Suprapubic skin (tissue), 4 donors: ENCODE measurements at regions not wholly inside any gene's neighbourhood (a gene's known extent, or its start where the extent isn't known, plus 50 kb on each side); places are given as distances from the start of the nearest gene placed in this dataset.

ENCODE experiments used
- DNase-seq, 2 donors: peaks; one replicate each; pipeline ENCODE4 v3.0.0-alpha.2; 2019; ENCODE audit warnings: low spot score in 2 of 2
- H3K27ac ChIP-seq: fragments of 200-600 bp; sonication (generic); one replicate; pipeline ENCODE4 v1.5.1; 2019
- H3K27me3 ChIP-seq: fragments of 200-600 bp; sonication (generic); one replicate; pipeline ENCODE4 v1.5.1; 2019
- H3K36me3 ChIP-seq: fragments of 200-600 bp; sonication (generic); one replicate; pipeline ENCODE4 v1.5.1; 2019
- H3K4me1 ChIP-seq: fragments of 200-600 bp; sonication (generic); one replicate; pipeline ENCODE4 v1.5.1; 2019
- H3K4me3 ChIP-seq: fragments of 200-600 bp; sonication (generic); one replicate; pipeline ENCODE4 v1.5.1; 2019; ENCODE audit warnings: mild to moderate bottlenecking
- H3K9me3 ChIP-seq: fragments of 200-600 bp; sonication (generic); one replicate; pipeline ENCODE4 v1.5.1; 2019
- CTCF ChIP-seq, 2 donors: fragments of 200-600 bp in 1 of 2; fragments of 450-650 bp in 1 of 2; sonication (generic) in 1 of 2; IDR thresholded peaks; one replicate each; pipeline ENCODE4 v1.5.1; 2016 to 2019; ENCODE audit warnings: antibody characterized with exemption in 2 of 2, mild to moderate bottlenecking in 1 of 2, moderate library complexity in 1 of 2
- EP300 ChIP-seq: sonication (generic); formaldehyde crosslinking; IDR thresholded peaks from one replicate; pipeline ENCODE4 v1.6.1; 2017; ENCODE audit warnings: antibody characterized with exemption
- POLR2A ChIP-seq, 2 donors: fragments of 450-650 bp; IDR thresholded peaks; one replicate each; pipeline ENCODE4 v1.6.1; 2017; ENCODE audit warnings: antibody characterized with exemption in 2 of 2, mild to moderate bottlenecking in 2 of 2, moderate library complexity in 2 of 2
- POLR2AphosphoS5 ChIP-seq, 3 donors: sonication (generic); formaldehyde crosslinking; IDR thresholded peaks; one replicate each; pipeline ENCODE4 v1.6.1; 2017; ENCODE audit warnings: antibody characterized with exemption in 3 of 3
- WGBS: methylation state at CpG from one replicate; pipeline ENCODE4 v1.1.5; 2018; 5-methylcytosine and 5-hydroxymethylcytosine counted together

GRCh38 chrX:39839371-39839770 is 258.4 kb downstream of the BCOR start:
- H3K4me3 ChIP-seq = no peak overlapping the region
- WGBS = 48% methylated on average over 6 of the region's 6 CpGs
- H3K36me3 ChIP-seq = no peaks in the 10 kb centered on the region
- DNase-seq = no peak
- TF ChIP-seq POLR2A (IDR thresholded peaks at IDR 0.05) = no peak
- TF ChIP-seq EP300 = no peak
- no peak for TF ChIP-seq CTCF (IDR thresholded peaks at IDR 0.05)
- no peak for TF ChIP-seq POLR2AphosphoS5 (IDR thresholded peaks at IDR 0.05)
- no peaks in the 10 kb centered on the region for H3K9me3 ChIP-seq
- no peaks in the 10 kb centered on the region for H3K4me1 ChIP-seq
- H3K27ac ChIP-seq = no peak overlapping the region
- no peaks in the 10 kb centered on the region for H3K27me3 ChIP-seq

- no peak for TF ChIP-seq CTCF (IDR thresholded peaks at IDR 0.05)
- no peak for TF ChIP-seq POLR2A (IDR thresholded peaks at IDR 0.05)
- TF ChIP-seq POLR2AphosphoS5 (IDR thresholded peaks at IDR 0.05) = no peak
- no peak for TF ChIP-seq EP300
- no peak overlapping the region for H3K4me3 ChIP-seq
- H3K9me3 ChIP-seq = no peaks in the 10 kb centered on the region
- WGBS = 89% methylated on average over 7 of the region's 14 CpGs
- no peaks in the 10 kb centered on the region for H3K27me3 ChIP-seq
- H3K36me3 ChIP-seq = no peaks in the 10 kb centered on the region
- no peaks in the 10 kb centered on the region for H3K4me1 ChIP-seq
- H3K27ac ChIP-seq = no peak overlapping the region
- no peak for DNase-seq
These were observed 257.6 kb downstream of the BCOR start for GRCh38 chrX:39840133-39840532.

- no peak for TF ChIP-seq POLR2A (IDR thresholded peaks at IDR 0.05)
- TF ChIP-seq EP300 = no peak
- TF ChIP-seq POLR2AphosphoS5 (IDR thresholded peaks at IDR 0.05) = no peak
- TF ChIP-seq CTCF (IDR thresholded peaks at IDR 0.05) = no peak
- Histone ChIP-seq H3K4me1 (no peaks in the 10 kb centered on the region), H3K36me3 (no peaks in the 10 kb centered on the region), H3K9me3 (no peaks in the 10 kb centered on the region), H3K4me3 (no peak overlapping the region), H3K27me3 (no peaks in the 10 kb centered on the region), H3K27ac (no peak overlapping the region)
- no peak for DNase-seq
- WGBS = 84% methylated on average over 16 of the region's 20 CpGs
These were observed 257.1 kb downstream of the BCOR start for GRCh38 chrX:39840581-39841093.

- 55% methylated on average over 6 of the region's 6 CpGs for WGBS
- no peaks in the 10 kb centered on the region for H3K27me3 ChIP-seq
- TF ChIP-seq CTCF (IDR thresholded peaks at IDR 0.05) (no peak), POLR2AphosphoS5 (IDR thresholded peaks at IDR 0.05) (no peak), POLR2A (IDR thresholded peaks at IDR 0.05) (no peak), EP300 (no peak)
- no peak overlapping the region for H3K27ac ChIP-seq
- H3K9me3 ChIP-seq = no peaks in the 10 kb centered on the region
- no peak overlapping the region for H3K4me3 ChIP-seq
- no peaks in the 10 kb centered on the region for H3K36me3 ChIP-seq
- no peaks in the 10 kb centered on the region for H3K4me1 ChIP-seq
- no peak for DNase-seq
These were observed 256.2 kb downstream of the BCOR start for GRCh38 chrX:39841604-39842003.

GRCh38 chrX:39842281-39842973 is 255.3 kb downstream of the BCOR start:
- Histone ChIP-seq H3K4me3 (no peak overlapping the region), H3K4me1 (no peaks in the 10 kb centered on the region), H3K27ac (no peak overlapping the region), H3K9me3 (no peaks in the 10 kb centered on the region), H3K27me3 (no peaks in the 10 kb centered on the region), H3K36me3 (no peaks in the 10 kb centered on the region)
- TF ChIP-seq POLR2A (IDR thresholded peaks at IDR 0.05) (no peak), CTCF (IDR thresholded peaks at IDR 0.05) (no peak), EP300 (no peak), POLR2AphosphoS5 (IDR thresholded peaks at IDR 0.05) (no peak)
- no peak for DNase-seq
- 88% methylated on average over 10 of the region's 10 CpGs for WGBS
